HG02763 (cell line): ENCODE measurements at regions not wholly inside any gene's neighbourhood (a gene's known extent, or its start where the extent isn't known, plus 50 kb on each side); places are given as distances from the start of the nearest gene placed in this dataset.

Experiments used
- ATAC-seq: cut with Tn5 transposase; IDR thresholded peaks from one replicate; pipeline ENCODE4 v1.9.1; 2021; ENCODE audit warnings: mild to moderate bottlenecking, moderate library complexity; ENCODE audit not compliant: unreplicated experiment

DNA sequence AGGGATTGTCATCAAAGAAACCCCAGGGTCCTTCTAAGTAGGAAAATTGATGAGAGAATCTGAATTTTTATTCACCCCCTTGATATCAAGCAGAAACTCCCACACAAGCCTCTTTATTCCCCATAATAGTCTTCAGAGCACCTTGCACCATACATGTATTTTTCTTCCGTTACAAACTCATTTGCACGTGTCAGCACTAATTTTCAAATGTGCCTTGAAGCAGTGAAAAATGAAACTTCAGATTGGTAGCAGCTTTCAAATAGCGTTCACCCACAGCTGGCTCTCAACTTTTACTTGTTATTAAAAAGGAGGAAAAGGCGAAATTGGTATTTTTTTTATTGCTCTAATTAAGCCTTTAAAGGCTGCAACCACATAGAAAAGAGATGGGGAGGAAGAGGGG is 343.0 kb upstream of the TENM4 start:
- ATAC-seq: no peak

- ATAC-seq: no peak
These were observed 327.5 kb upstream of the TENM4 start for GRCh38 chr11:79768343-79768742.

- no peak for ATAC-seq
These were observed 321.6 kb upstream of the TENM4 start for GRCh38 chr11:79762279-79762921.

DNA sequence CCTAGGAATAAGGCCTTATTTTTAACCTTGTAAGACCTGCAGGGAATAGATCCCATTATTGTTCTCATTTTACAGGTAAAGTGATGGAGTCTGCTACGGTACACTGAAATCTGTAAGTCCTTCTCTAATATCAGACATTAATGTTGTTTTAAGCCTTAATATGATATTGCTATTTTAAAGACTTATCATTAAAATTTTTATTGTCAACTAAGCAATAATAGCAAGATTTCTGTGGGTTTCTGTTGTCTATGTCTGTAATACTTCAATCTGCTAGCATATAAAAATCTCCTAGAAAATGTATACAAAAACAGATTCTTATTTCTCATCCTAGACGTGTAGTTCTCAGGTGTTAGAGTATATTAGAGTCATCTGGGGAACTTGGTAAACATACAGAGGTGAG is 317.5 kb upstream of the TENM4 start:
- no peak for ATAC-seq

DNA sequence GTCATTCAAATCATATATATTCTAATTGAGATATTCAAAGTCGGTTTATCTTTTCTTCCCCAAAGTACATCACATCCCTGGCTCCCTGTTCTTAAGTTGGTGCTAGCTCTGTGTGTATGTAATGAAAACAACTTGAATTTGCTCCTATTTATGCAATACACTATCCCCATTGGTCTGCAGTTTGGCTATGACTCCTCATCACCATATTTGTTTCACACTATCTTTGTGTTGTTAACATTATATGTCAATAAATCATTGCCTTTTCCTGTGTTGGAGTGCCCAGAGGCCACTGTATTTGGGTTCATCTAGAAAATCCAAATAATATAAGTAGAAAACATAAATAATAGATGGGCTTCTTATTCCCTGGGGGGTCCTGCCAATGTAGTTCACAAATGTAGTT is 306.6 kb upstream of the TENM4 start:
- no peak for ATAC-seq

DNA sequence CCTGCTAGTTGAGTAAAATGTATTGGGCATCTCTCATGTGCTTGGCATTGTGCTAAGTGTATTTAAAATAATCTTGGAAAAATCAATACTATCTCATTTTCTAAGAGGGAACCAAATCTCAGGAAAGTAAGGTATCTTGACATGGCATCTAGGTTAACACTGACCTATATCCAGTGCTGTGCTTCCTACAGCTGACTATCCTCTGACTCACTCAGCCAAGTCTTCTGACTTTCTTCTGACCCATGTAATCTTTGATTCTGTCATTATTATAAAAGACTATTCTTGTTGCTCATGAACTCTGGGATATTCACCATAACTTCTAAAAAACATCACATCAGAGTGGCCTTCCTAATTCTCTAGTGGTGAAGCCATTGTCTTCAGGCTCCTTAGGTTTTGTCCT is 304.1 kb upstream of the TENM4 start:
- ATAC-seq: no peak

- ATAC-seq: no peak
These were observed 301.3 kb upstream of the TENM4 start for GRCh38 chr11:79742176-79742575.

GRCh38 chr11:79739591-79739990 is 298.8 kb upstream of the TENM4 start:
- no peak for ATAC-seq

DNA sequence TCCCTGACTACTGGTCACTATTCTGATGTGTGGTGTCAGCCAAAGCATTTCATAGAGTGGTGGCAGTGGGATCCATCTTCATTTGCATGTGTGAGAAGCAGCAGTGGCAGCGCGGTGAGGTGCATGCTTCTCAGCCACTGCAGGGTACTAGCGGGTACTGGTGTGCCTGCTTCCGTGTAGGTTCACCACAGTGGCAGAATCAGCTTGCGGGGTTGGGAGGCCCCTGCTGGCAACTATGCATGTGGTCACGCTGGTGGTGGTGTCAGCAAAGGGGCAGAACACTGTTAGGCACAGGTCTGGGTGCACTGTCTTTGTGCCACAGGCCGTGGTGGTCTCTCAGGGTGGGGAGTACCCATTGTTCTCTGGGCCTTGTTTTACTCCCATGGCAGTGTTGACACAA is 286.4 kb upstream of the TENM4 start:
- ATAC-seq: no peak

- ATAC-seq: no peak
These were observed 279.3 kb upstream of the TENM4 start for GRCh38 chr11:79720115-79720514.

- no peak for ATAC-seq
These were observed 267.6 kb upstream of the TENM4 start for GRCh38 chr11:79708319-79708932.

DNA sequence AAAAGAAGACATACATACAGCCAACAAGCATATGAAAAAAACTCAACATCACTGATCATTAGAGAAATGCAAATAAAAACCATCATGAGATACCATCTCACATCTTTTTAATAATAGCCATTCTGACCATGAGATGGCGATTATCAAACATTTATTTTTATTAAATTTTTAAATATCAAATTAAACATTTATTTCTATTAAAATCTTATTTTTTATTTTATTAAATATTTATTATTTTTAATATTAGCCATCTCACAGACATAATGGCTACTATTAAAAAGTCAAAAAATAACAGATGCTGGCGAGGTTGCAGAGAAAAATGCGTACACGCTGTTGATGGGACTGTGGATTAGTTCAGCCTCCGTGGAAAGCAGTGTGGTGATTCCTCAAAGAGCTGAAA is 264.8 kb upstream of the TENM4 start:
- ATAC-seq: no peak

GRCh38 chr11:79702303-79702702 is 261.5 kb upstream of the TENM4 start:
- no peak for ATAC-seq

- ATAC-seq: no peak
These were observed 258.4 kb upstream of the TENM4 start for GRCh38 chr11:79699246-79699645.

GRCh38 chr11:79697905-79698304 is 257.1 kb upstream of the TENM4 start:
- ATAC-seq: no peak

DNA sequence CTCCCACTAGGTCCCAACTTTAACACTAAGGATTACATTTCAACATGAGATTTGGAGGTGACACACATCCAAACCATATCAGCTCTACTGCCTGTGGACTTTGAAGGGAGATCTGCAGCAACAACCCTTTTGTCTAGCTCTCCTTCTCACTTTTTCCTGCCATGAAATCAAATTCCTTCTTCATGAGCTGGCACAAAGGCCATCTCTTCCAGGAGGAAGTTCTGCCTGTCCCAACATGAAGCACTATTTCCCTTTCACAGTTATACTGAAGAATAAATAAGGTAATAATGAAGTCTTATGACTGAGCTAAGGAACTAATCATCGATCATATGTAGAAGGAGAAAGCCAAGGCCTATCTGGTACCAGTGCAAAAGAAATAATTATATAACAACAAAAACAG is 253.5 kb upstream of the TENM4 start:
- ATAC-seq: no peak

GRCh38 chr11:79691445-79691844 is 250.6 kb upstream of the TENM4 start:
- no peak for ATAC-seq

DNA sequence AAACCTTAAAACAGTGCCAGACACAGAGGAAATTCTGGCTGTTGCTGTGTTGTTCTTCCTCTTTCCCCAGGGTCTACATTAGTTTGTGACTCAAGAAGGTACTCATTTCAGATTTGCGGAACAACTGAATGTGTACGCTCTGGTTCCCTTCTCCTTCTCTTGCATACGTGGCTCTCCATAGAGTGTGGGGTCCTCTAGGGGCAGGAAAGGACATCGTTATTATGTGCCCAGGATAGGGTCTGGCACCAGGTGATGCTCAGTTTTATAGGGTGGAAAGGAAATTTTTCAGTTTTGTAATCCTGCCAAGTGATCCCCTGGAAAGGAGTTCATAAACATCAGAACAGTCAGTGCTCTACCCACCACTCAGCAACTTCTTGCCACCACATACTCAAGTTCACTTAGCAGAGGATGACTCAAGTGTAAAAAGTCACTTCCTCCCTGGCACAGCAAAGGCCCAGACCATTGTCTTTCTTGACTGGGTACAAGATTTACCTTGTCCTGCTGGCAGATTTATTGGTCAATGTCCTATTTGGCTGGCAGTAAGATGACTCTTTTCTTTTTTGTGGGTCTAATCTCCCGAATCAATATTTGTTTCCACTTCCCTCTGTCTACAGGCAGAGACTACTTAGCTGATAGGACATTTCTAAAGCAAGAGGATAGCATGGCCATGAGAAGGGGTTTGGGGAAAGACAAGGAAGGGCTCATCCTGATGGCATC is 246.0 kb upstream of the TENM4 start:
- ATAC-seq: no peak

GRCh38 chr11:79683930-79684329 is 243.1 kb upstream of the TENM4 start:
- no peak for ATAC-seq

DNA sequence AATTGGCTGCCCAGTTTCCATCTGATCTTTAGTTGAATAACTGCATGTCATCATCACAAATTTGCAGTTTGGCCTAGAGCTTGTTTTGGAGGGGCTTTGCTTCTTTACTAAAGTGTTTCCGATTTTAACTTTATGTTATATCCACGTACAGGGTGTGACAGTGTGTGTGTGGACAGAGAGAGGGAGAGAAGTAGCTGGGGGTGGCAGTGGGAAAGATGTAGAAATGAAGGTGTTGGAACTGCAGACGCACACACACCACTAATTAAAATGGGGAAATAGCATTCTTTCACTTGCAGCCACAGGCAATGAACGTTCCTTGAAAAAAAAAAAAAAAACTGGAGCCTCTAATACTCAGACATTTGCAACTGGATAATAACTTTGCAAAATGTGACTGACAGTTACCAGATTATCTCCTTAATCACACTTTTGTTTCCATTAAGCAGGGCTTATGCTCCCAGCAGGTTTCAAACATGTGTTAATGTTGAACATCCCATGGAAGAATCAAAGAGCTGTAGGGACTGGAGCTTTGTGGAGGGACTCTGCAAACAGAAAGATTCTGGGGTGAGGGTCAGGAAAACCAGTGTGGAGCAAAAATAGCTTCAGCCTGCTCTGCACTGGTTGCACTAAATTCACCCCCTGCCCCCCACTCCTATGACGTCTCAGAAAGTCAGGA is 238.1 kb upstream of the TENM4 start:
- ATAC-seq: no peak

- ATAC-seq: no peak
These were observed 235.6 kb upstream of the TENM4 start for GRCh38 chr11:79676396-79676795.

DNA sequence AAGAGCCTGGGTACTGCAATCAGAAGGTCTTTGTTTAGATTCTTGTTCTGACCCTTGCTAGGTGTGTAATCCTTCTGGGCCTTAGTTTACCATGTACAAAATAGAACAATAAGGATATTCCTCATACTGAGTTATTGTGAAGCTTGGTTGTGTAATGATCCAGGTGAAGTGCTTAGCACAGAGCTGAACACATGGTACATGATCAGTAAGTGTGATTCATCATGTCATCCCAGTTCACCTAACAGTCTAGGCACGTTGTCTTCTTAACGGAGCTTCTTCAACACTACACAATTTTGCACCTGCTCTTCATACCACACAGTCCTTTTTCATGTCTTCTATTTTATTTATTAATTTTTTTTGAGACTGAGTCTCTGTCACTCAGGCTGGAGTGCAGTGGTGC is 234.3 kb upstream of the TENM4 start:
- ATAC-seq: no peak
